AML-193 (cell line): ENCODE measurements at regions not wholly inside any gene's neighbourhood (a gene's known extent, or its start where the extent isn't known, plus 50 kb on each side); places are given as distances from the start of the nearest gene placed in this dataset.
"Not testable (repeated sequence)": the region's sequence is repeated elsewhere in the genome, so short reads cannot be mapped to it uniquely, and the experiment has no call there.

Source experiments
- DNase-seq, 2 experiments: peaks; one replicate each; lab custom pipeline; 2025; lab: John Stamatoyannopoulos, UW

- no peak for DNase-seq
These were observed 300.4 kb downstream of the C6orf118 start for GRCh38 chr6:165008971-165009370.

GRCh38 chr6:165002866-165003265 is 306.5 kb downstream of the C6orf118 start:
- DNase-seq = no peak

DNA sequence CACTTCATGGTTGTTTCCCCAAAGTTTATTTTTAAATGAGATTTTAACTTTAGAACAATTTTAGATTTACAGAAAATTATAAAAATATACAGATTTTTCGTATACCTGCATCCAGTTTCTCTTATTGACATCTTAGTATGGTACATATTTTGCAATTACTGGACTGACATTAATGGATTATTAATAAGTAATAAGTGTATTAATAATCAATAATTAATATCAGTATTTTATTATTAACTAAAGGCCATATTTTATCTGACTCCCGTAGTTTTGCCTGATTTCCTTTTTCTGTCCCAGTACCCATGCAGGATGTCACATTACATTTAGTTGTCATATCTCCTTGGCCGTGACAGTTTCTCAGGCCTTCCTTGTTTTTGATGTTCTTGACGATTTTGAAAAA is 307.0 kb downstream of the C6orf118 start:
- no peak for DNase-seq

- no peak for DNase-seq
These were observed 307.8 kb downstream of the C6orf118 start for GRCh38 chr6:165001502-165002157.

GRCh38 chr6:164998297-164998696 is 311.1 kb downstream of the C6orf118 start:
- no peak for DNase-seq

DNA sequence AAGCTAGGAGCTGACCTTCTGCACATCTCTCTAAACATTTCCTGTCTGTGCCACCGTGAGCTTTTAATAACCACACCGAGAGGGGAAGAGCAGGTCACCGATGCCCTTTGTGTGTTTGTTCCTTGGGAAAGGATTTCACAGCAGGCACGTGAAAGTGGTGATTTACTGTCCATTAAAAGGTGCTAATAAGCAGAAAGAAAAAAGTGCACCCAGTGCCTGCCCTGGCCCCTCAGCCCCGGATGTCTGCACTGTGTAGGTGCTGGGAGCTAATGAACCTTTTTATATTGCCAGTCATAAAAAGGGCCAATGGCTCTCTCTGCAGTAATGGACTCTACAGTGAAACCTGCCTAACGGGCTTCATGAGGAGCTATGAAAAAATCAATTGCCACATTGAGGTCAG is 312.6 kb downstream of the C6orf118 start:
- no peak for DNase-seq

GRCh38 chr6:164991573-164991972 is 317.8 kb downstream of the C6orf118 start:
- DNase-seq = no peak

DNA sequence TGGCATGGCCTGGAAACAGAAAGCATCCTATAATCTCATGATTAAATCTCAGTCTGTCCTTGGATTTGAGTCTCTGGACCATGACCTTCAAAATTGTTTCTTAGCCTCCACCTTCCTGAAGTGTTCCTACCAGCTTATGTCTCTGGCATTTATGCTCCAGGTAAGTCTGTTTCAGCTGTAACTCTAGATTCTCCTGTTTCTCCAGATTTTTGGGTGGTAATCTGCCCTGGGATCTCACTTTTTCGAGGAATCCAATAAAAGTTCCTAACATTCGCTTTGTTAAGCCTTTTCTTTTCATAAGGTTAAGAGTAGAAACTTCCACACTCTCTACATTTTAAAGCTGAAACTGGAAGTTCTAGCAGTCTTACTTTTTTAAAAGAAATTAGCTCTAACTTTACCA is 318.5 kb downstream of the C6orf118 start:
- no peak for DNase-seq

GRCh38 chr6:164982389-164982788 is 327.0 kb downstream of the C6orf118 start:
- no peak for DNase-seq

- DNase-seq = no peak
These were observed 342.3 kb downstream of the C6orf118 start for GRCh38 chr6:164967102-164967501.

- no peak for DNase-seq
These were observed 346.6 kb downstream of the C6orf118 start for GRCh38 chr6:164962805-164963204.

DNA sequence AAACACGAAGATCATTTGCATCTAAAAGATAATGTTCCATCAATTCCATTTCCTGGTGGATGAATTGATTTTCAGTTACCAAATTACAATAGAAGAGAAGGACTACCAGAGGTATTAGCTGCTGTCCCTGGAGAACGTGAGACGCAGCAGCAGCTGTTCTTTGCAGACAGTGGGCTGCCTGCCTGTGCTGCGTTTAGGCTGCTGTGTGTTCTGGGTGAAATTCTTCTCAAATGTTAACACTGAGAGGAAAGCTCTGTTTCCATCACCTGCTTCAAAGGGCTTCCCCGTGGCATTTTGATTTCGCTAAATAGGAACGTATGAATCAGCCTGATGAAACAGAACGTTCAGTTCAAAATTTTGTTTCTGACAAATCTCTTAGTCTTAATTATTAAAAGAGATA is 362.2 kb downstream of the C6orf118 start:
- DNase-seq = no peak

DNA sequence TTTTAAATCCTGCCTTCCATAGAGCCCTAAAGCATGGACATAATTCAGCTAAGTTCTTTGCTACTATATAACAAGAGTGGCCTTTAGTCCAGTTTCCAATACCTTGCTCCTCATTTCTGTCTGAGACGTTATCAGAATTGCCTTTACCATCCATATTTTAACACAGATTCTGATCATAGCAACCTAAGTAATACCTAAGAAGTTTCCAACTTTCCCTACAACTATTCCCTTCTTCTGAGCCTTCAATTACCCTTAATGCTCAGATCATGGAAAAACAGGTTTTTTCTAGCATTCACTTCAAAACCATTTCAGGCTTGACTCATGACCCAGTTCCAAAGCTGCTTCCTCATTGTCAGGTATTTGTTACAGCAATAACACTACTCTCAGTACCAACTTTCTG is 367.1 kb downstream of the C6orf118 start:
- DNase-seq = no peak

DNA sequence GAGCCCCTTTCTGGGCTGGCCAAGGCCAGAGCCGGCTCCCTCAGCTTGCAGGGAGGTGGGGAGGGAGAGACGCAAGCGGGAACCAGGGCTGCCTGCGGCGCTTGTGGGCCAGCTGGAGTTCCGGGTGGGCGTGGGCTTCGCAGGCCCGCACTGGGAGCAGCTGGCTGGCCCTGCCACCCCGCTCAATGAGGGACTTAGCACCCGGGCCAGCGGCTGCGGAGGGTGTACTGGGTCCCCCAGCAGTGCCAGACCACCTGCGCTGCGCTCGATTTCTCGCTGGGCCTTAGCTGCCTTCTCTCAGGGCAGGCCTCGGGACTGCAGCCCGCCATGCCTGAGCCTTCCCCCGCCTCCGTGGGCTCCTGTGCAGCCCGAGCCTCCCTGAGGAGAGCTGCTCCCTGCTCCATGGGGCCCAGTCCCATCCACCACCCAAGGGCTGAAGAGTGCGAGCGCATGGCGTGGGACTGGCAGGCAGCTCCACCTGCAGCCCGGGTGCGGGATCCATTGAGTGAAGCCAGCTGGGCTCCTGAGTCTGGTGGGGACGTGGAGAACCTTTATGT is 376.1 kb downstream of the C6orf118 start:
- DNase-seq = not testable (repeated sequence)

DNA sequence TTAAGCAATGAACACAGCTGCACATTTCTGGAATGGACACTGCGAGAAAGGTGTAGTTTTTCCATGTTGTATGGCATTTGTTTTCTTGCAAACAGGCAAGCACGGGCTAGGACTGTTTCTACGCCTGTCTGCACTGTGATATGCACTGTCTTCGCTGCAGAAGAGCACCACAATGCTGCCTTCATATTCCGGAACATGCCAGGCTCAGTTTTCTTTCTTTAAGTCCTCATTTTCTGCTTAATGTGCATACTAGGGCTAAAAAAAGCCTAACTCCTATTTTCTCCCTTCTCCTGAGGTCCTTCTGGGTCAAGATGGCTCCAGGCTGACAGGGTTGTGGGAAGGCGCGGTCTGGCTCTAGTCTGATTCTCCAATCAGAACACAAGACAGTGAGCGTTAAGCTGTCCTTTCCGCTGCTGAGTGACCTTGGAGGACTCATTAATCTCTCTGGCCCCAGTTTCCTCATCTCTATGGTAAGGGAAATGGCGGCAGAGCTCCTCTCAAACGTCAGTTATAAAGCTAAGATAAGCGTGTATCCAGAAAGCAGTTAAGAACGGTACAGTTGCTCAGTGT is 379.9 kb downstream of the C6orf118 start:
- no peak for DNase-seq

GRCh38 chr6:164928728-164929407 is 380.5 kb downstream of the C6orf118 start:
- no peak for DNase-seq

- DNase-seq = no peak
These were observed 381.2 kb downstream of the C6orf118 start for GRCh38 chr6:164928057-164928727.

DNA sequence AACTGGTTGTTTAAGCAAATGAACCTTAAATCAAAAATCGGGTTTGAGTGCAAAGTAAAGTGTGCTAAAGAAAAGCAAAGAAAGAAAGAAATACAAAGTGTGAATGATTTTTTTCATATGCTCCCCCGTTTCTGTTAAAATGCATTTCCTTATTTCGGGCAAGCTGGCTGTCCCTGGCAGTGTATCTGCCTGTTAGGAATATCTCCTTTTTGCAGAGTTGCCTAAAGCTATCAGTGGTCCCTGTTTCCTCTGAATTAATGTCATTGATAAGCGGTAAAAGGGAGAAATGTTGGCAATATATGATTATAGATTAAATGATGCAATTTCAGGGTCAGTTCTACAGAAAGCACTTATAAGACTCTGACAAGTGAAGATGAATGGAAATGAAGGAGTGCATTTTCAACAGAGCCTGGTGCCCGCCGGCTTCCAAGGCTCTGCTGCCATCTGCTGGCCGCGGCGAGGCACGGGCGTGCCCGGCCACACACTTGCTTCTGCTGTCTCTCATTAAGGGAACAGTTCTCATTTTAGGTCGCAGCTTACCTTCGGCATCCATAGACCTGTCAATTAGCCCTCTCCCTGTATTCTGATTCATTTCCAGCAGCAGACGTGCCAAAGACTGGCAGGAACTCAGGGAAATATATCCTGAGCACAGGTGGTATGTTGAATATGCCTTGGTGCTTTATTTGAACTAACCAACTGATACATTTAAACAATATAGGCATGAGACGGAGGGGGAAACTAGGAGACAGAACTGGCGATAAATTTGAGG is 381.9 kb downstream of the C6orf118 start:
- peak; percentile 31 to 33 for DNase-seq

DNA sequence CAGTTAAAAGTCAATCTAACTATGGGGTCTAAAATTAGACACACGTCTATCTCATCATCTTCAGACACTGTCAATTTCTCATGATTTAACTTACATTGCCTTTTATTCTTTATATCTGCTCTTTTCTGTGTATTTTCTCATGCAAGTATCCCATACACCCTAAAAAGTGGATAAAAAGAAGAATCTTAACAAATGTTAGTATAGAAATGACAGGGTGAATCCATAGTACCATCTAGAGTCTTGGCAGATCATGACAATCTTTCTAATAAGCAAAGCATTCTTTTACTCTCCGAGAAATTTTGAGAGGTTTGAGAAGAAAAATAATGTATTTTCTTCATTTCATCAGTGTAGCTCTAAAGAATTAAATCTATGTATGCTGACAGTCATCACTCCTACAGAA is 382.7 kb downstream of the C6orf118 start:
- DNase-seq = no peak

GRCh38 chr6:164925681-164926530 is 383.5 kb downstream of the C6orf118 start:
- no peak for DNase-seq

- DNase-seq = no peak
These were observed 384.7 kb downstream of the C6orf118 start for GRCh38 chr6:164924674-164925073.
